ENCODE measurements at regions not wholly inside any gene's neighbourhood (a gene's known extent, or its start where the extent isn't known, plus 50 kb on each side); places are given as distances from the start of the nearest gene placed in this dataset.

DNA sequence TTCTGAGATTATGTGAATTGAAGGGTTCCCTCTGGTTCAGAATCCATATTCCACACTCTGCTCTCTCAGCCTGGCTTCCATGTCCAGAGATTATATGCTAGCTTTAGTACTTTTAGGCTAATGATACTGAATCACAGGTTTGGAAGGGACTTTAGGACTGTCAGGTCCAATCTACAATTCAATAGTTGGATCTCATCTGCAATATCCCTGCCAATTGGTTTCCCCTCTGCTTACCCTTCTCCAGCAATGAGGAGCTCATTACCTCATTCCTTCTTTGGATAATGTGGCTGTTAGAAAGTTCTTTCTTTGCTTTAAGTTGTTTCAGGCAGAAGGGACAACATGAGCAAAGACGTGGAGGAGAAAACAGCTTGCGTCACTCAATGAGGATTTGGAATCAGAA, 245.3 kb downstream of the PLPP3 start:
- WGBS (ENCODE audit: insufficient coverage, low coverage, low lambda C conversion rate, missing lambda C conversion rate): 61% methylated on average over 2 of the region's 2 CpGs
- no peak overlapping the region for H3K4me3 ChIP-seq
- intact Hi-C loops (cut with DNase I): no loop called here
- no peaks in the 10 kb centered on the region for H3K9me3 ChIP-seq
- DNase-seq (no peak), ATAC-seq (peak in 3 of 4 donors; percentile 23 to 60 (median 59))
- H3K27ac ChIP-seq: peak overlapping the region; percentile 13 to 64 (median 24)
- H3K27me3 ChIP-seq: no peaks in the 10 kb centered on the region
- peaks cover 0 to 46% (median 14%) of the 10 kb centered on the region in 4 donors for H3K4me1 ChIP-seq
- TF ChIP-seq, protein P1, sequence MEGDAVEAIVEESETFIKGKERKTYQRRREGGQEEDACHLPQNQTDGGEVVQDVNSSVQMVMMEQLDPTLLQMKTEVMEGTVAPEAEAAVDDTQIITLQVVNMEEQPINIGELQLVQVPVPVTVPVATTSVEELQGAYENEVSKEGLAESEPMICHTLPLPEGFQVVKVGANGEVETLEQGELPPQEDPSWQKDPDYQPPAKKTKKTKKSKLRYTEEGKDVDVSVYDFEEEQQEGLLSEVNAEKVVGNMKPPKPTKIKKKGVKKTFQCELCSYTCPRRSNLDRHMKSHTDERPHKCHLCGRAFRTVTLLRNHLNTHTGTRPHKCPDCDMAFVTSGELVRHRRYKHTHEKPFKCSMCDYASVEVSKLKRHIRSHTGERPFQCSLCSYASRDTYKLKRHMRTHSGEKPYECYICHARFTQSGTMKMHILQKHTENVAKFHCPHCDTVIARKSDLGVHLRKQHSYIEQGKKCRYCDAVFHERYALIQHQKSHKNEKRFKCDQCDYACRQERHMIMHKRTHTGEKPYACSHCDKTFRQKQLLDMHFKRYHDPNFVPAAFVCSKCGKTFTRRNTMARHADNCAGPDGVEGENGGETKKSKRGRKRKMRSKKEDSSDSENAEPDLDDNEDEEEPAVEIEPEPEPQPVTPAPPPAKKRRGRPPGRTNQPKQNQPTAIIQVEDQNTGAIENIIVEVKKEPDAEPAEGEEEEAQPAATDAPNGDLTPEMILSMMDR (IDR thresholded peaks at IDR 0.05): no peak
- TF ChIP-seq POLR2A (IDR thresholded peaks at IDR 0.05): no peak
- H3K36me3 ChIP-seq: no peaks in the 10 kb centered on the region

DNA sequence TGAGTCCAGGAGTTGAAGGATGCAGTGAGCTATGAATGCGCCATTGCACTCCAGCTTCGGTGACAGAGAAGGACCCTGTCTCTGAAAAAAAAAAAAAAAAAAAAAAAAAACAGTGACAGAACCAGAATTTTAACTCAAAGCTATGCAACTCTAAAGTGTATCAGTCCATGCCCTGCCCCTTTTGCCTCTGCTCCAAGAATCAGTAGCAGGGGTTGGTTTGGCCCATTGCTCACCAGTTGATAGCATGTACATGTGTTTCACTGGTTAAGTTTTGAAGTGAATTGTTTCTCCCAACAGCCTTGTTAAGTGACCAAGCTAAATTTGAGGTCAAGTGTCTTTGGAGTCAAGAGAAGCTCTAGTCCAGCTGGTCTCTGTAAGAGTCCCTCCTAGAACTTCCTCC, 245.9 kb downstream of the PLPP3 start:
- no peak for DNase-seq
- intact Hi-C loops (cut with DNase I): no loop called here
- Histone ChIP-seq H3K4me1 (peaks cover 0 to 46% (median 14%) of the 10 kb centered on the region in 4 donors), H3K4me3 (no peak overlapping the region), H3K27ac (peak overlapping the region; percentile 13 to 64 (median 24)), H3K36me3 (no peaks in the 10 kb centered on the region), H3K27me3 (no peaks in the 10 kb centered on the region), H3K9me3 (no peaks in the 10 kb centered on the region)
- WGBS (ENCODE audit: insufficient coverage, low coverage, low lambda C conversion rate, missing lambda C conversion rate): no CpG with 5 or more reads among the region's 2 CpGs
- no peak for ATAC-seq
- no peak for TF ChIP-seq POLR2A (IDR thresholded peaks at IDR 0.05)
- TF ChIP-seq, protein P1 (IDR thresholded peaks at IDR 0.05): no peak

DNA sequence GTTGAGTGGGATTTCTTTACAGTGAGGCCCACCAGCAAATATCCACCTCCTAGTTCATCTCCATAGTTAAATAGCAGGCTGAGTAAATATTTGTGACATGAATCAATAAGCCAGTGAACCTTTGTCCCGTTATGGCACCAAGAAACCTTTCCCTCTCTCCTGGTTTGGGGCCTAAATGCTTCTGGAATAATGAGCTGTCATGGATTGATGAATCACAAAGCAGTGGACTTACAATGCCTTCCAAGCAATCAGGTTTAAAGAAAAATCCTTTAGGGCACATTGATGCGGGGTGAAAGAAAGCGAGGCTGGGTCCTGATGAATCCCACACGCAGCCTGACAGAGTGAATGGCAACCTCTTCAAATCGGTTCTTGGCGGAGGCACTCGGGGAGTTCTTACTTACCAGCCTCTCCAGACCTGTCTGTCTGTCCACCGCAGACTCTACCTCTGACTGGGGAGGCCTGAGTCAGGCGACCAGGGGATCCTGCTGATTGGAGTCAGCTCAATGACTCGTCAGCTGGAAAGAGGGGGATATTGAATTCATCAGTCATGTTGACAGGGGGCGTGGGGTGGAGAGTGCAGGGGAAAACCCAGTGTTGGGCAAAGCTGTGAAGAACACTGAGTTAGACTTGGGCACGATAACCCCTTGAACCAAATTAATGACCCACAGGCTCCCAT, 247.3 kb downstream of the PLPP3 start:
- WGBS (ENCODE audit: insufficient coverage, low coverage, low lambda C conversion rate, missing lambda C conversion rate): 11% methylated on average over 12 of the region's 12 CpGs

DNA sequence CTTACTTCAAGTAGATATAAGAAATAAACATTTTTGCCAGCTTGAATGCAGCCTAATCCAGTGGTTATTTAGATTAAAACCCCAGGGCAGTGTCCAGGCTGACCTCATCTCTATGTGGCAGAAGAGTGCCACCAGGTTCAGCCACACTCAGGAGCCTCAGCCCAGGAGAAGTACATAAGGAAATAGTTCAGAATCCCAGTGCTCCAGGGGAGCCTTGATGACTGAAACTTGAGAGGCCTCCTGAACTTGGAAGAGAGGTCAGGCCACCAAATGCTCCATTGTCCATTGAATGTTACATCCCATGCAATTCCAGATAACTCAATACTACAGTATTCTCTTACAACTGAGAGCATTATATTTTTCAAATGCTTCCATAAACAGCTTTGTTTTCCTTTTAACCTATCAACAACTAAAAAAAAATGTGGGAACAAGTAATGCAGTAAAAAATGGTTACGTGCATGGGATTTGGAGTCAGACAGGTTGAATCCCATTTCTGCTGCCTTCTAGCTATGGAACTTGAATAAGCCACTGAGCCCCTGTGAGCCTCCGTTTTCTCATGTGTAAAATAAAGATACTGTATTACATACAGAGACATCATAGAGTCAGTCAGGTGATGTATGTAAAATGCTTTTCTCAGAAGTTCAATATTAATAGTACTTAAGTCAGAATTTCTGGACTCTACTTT, 248.0 kb downstream of the PLPP3 start:
- TF ChIP-seq, protein P1 (IDR thresholded peaks at IDR 0.05): no peak
- no peak for TF ChIP-seq POLR2A (IDR thresholded peaks at IDR 0.05)
- peak in 1 of 3 donors; percentile 32 for DNase-seq
- peak in 3 of 4 donors; percentile 51 to 60 (median 51) for ATAC-seq
- no peaks in the 10 kb centered on the region for H3K36me3 ChIP-seq
- H3K4me3 ChIP-seq: no peak overlapping the region
- WGBS (ENCODE audit: insufficient coverage, low coverage, low lambda C conversion rate, missing lambda C conversion rate): 40% methylated on average over 2 of the region's 2 CpGs
- peaks cover 0 to 46% (median 14%) of the 10 kb centered on the region in 4 donors for H3K4me1 ChIP-seq
- no peaks in the 10 kb centered on the region for H3K9me3 ChIP-seq
- intact Hi-C loops (cut with DNase I): no loop called here
- peak overlapping the region; percentile 68 to 82 (median 81) for H3K27ac ChIP-seq
- no peaks in the 10 kb centered on the region for H3K27me3 ChIP-seq

More for the DNA sequence above, 247.3 kb downstream of the PLPP3 start:
- intact Hi-C loops (cut with DNase I): no loop called here
- no peaks in the 10 kb centered on the region for H3K27me3 ChIP-seq
- TF ChIP-seq, protein P1 (IDR thresholded peaks at IDR 0.05): no peak
- peak; percentile 27 for TF ChIP-seq POLR2A (IDR thresholded peaks at IDR 0.05)
- no peak overlapping the region for H3K4me3 ChIP-seq
- H3K9me3 ChIP-seq: no peaks in the 10 kb centered on the region
- peak overlapping the region; percentile 68 to 82 (median 81) for H3K27ac ChIP-seq
- peak; percentile 50 to 71 (median 59) for DNase-seq
- H3K4me1 ChIP-seq: peaks cover 0 to 46% (median 14%) of the 10 kb centered on the region in 4 donors
- peak; percentile 65 to 82 (median 77) for ATAC-seq
- no peaks in the 10 kb centered on the region for H3K36me3 ChIP-seq
